Brain microvascular endothelial cell (primary cell): ENCODE measurements at regions not wholly inside any gene's neighbourhood (a gene's known extent, or its start where the extent isn't known, plus 50 kb on each side); places are given as distances from the start of the nearest gene placed in this dataset.

Source experiments
- DNase-seq: peaks from one replicate; pipeline ENCODE4 v3.0.0-alpha.2; 2020
- H3K27ac ChIP-seq: fragments of 250-450 bp; sonication (Bioruptor Pico); 2 replicates; pipeline ENCODE4 v1.5.1; 2020; ENCODE audit warnings: mild to moderate bottlenecking, moderate library complexity
- H3K27me3 ChIP-seq: fragments of 250-450 bp; sonication (Bioruptor Pico); replicated peaks from 2 replicates; pipeline ENCODE4 v1.5.1; 2020; ENCODE audit warnings: mild to moderate bottlenecking
- H3K36me3 ChIP-seq: fragments of 250-450 bp; sonication (Bioruptor Pico); replicated peaks from 2 replicates; pipeline ENCODE4 v1.5.1; 2020; ENCODE audit warnings: mild to moderate bottlenecking
- H3K4me3 ChIP-seq: 2 replicates; pipeline ENCODE4 v1.5.1; 2011; ENCODE audit warnings: low read depth, mild to moderate bottlenecking, control low read depth, low read length, moderate library complexity
- in situ Hi-C: cut with HindIII; loops from 2 replicates; pipeline ENCODE4 v1.10.0; 2017; ENCODE audit warnings: low sequenced_read_pairs, low pct_ligation_motif_present
- TF ChIP-seq, protein P1 (sequence below): IDR thresholded peaks from 2 replicates; pipeline ENCODE4 v1.5.1; 2011; ENCODE audit warnings: low read depth, mild to moderate bottlenecking, moderate library complexity, low read length, control low read depth, inconsistent platforms; ENCODE audit errors: missing control alignments

DNA sequence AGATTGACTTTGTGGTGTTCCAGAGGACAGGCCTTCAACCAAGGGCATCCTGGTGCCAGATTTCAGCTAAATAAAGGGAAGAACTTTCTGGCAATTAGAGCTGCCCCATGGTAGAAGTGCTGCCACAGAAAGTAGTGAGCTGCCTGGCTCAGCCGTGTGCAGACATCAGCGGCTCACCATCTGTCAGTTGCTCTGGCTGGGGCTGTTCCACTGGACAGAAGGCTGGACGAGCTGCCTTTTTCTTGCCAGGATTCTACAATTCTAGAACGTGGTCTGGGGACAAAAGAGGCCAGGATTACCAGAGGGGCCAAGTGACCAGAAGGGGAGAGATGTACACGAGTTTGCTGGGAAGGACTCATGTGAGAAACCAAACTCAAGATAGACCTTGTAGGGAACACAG is 107.0 kb upstream of the RPL38 start:
- Histone ChIP-seq H3K27me3 (no peaks in the 10 kb centered on the region), H3K27ac (no peak overlapping the region), H3K36me3 (no peaks in the 10 kb centered on the region), H3K4me3 (no peak overlapping the region)
- in situ Hi-C loops: no loop called here
- TF ChIP-seq, protein P1, sequence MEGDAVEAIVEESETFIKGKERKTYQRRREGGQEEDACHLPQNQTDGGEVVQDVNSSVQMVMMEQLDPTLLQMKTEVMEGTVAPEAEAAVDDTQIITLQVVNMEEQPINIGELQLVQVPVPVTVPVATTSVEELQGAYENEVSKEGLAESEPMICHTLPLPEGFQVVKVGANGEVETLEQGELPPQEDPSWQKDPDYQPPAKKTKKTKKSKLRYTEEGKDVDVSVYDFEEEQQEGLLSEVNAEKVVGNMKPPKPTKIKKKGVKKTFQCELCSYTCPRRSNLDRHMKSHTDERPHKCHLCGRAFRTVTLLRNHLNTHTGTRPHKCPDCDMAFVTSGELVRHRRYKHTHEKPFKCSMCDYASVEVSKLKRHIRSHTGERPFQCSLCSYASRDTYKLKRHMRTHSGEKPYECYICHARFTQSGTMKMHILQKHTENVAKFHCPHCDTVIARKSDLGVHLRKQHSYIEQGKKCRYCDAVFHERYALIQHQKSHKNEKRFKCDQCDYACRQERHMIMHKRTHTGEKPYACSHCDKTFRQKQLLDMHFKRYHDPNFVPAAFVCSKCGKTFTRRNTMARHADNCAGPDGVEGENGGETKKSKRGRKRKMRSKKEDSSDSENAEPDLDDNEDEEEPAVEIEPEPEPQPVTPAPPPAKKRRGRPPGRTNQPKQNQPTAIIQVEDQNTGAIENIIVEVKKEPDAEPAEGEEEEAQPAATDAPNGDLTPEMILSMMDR: no peak
- no peak for DNase-seq

DNA sequence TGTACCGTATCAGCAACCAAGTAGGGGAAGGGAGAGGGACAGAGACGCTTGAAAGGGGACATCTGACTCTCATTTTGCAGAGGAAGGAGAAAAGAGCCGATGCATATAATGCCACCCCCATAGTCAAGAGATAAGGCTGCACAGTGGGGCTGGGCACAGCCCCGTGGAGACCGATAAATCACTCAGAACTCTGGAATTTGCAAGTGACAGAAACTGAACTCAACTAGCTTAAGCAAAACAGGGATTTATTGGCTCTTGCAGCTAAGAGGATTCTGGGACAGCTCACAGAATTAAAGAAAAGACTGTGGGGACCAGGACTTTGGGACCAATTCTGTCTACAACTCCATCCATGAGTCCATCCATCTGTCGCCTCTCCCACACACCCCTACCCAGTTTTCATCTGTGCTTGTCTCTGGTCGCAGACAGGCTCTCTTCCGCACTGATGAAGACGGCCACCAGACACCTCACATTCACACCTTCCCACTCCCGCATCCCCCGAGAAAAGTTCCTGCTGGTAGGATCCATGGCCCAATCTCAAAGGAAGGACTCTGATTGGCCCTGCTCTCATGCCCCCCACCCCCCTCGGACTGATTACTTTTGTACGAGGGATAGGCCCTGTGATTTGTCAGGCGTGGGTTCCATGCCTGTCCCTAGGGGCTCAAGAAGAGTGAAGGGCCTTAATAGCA is 105.9 kb upstream of the RPL38 start:
- Histone ChIP-seq H3K36me3 (no peaks in the 10 kb centered on the region), H3K27me3 (no peaks in the 10 kb centered on the region), H3K27ac (no peak overlapping the region), H3K4me3 (no peak overlapping the region)
- in situ Hi-C loops: no loop called here
- no peak for DNase-seq
- TF ChIP-seq, protein P1: no peak

DNA sequence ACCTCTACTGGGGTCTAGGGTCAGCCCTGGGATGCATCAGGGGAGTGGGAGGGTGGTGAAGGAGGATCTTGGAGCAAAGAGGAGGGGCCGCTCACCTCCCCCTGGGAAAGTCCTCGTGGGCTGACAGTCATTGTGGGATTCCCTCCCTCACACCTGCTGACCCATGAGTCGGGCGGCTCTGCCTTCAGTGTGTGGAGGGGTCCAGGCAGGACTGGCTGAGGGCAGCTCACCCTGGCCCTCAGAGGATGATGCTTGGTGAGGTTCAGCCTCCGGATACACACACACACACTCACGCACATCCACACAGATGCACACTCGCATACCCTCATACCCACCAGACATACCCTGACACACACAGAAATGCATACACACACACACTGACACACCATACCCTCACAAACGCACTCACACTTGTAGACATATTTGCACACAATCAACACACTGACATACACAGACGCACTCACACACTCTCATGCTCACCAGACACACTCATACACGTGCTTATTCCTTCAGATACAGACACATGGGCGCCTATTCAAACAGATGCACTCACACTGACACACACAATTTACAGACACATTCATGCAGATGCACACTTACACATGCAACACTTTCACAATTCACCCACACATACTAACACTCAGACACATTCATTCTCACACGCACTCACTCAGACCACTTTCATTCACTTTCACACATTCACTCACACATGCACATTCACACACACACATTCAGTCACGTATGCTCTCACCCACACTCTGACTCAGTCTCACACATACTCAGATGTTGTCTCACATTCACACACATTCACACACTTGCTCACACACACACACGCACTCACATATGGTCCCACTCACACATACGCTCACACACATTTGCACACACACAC is 105.1 kb upstream of the RPL38 start:
- no peak for DNase-seq
- Histone ChIP-seq H3K36me3 (no peaks in the 10 kb centered on the region), H3K27me3 (no peaks in the 10 kb centered on the region), H3K27ac (no peak overlapping the region), H3K4me3 (no peak overlapping the region)
- in situ Hi-C loops: no loop called here
- TF ChIP-seq, protein P1: no peak

DNA sequence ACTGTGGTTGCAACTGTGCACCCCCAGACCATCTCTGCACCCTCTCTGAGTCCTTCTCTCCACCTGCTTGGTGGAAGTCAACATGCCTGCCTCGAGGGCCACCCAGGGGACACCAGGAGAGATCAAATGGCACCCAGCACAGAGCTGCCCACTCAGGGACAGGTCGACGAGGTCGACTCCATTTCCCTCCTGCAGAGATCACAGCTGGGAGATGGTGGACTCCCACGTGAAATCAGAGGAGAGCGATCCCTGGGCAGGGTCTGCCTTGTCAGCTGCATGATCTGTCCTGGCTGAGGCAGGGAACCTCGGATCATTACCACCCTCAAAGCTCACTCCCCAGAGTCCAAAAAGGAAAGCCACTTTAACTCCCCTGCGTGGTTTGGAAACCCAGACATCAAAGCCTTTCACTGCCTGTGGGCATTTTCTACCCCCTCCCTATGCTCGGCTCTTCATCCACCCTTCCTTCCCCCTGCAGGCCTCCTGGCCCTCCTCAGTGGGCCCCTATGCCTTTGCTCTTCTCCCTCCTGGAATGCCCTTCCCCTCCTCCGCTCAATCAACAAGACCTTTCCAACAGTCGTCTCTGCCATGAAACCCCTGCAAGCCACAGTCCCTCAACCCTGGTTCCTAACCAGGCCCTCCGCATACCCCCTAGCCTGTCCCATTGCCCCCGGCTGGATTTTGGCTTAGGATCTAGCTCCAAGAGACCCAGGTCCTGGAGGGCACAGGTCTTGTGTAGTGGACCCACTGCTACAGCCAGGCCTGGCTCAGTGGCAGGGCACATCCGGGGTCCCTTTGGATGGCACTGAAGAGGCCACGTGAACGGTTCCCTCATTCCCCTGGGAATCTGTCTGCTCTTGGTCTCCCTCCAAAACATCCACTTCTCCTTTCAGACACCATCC is 103.8 kb upstream of the RPL38 start:
- no peak for DNase-seq
- Histone ChIP-seq H3K4me3 (no peak overlapping the region), H3K36me3 (no peaks in the 10 kb centered on the region), H3K27ac (no peak overlapping the region), H3K27me3 (no peaks in the 10 kb centered on the region)
- TF ChIP-seq, protein P1: no peak
- in situ Hi-C loops: no loop called here

DNA sequence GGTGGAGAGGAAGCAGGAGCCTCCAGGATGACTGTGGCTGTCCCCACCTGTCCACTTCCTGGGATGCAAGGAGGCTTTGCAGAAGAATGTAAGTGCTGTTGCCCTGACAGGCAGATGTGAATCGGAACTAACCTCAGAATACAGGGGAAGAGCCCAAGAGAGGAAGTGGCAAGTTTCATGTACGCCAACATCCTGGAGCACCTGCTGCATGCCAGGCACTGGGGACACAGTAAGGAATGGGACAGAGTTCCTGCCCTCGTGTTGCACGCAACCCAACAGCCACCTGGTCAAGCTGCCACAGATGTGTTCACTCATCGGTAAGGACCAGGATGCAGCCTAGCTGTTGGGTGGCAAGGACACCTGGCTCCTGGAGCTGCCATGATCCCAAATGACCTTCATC is 98.6 kb upstream of the RPL38 start:
- DNase-seq: no peak
- Histone ChIP-seq H3K27ac (no peak overlapping the region), H3K36me3 (no peaks in the 10 kb centered on the region), H3K4me3 (no peak overlapping the region), H3K27me3 (no peaks in the 10 kb centered on the region)
- TF ChIP-seq, protein P1: no peak
- in situ Hi-C loops: no loop called here
